Dendritic cell treated with granulocyte-macrophage colony-stimulating factor and Interleukin-4, amounts not matched to agents 40 ng/mL and 50 ng/mL, for 4 days (primary cell): ENCODE measurements at regions not wholly inside any gene's neighbourhood (a gene's known extent, or its start where the extent isn't known, plus 50 kb on each side); places are given as distances from the start of the nearest gene placed in this dataset.
"Not testable (repeated sequence)": the region's sequence is repeated elsewhere in the genome, so short reads cannot be mapped to it uniquely, and the experiment has no call there.

Experiments used
- H3K27ac Mint-ChIP-seq: one replicate; pipeline ENCODE4 v1.8.0; 2022; ENCODE audit warnings: mild to moderate bottlenecking, mixed read lengths
- H3K27me3 Mint-ChIP-seq: one replicate; pipeline ENCODE4 v1.8.0; 2022; ENCODE audit warnings: mild to moderate bottlenecking, mixed read lengths
- H3K36me3 Mint-ChIP-seq: one replicate; pipeline ENCODE4 v1.8.0; 2022; ENCODE audit warnings: low read depth, mixed read lengths
- H3K4me1 Mint-ChIP-seq: one replicate; pipeline ENCODE4 v1.8.0; 2022; ENCODE audit warnings: low read depth, mixed read lengths
- H3K4me3 Mint-ChIP-seq: one replicate; pipeline ENCODE4 v1.8.0; 2022; ENCODE audit warnings: mild to moderate bottlenecking, moderate library complexity, mixed read lengths
- H3K9me3 Mint-ChIP-seq: one replicate; pipeline ENCODE4 v1.8.0; 2022; ENCODE audit warnings: mixed read lengths
- intact Hi-C: fragments of 100-400 bp; cut with micrococcal nuclease; formaldehyde crosslinking; loops from one replicate; pipeline ENCODE4 v1.15.0; 2022

- no peaks in the 10 kb centered on the region for H3K27me3 Mint-ChIP-seq
- no peaks in the 10 kb centered on the region for H3K36me3 Mint-ChIP-seq
- H3K4me1 Mint-ChIP-seq = no peaks in the 10 kb centered on the region
- intact Hi-C loops = no loop called here
- H3K4me3 Mint-ChIP-seq = no peak overlapping the region
- no peaks in the 10 kb centered on the region for H3K9me3 Mint-ChIP-seq
- no peak overlapping the region for H3K27ac Mint-ChIP-seq
Measured at GRCh38 chr18:66931010-66931409, 327.1 kb upstream of the CDH19 start.

DNA sequence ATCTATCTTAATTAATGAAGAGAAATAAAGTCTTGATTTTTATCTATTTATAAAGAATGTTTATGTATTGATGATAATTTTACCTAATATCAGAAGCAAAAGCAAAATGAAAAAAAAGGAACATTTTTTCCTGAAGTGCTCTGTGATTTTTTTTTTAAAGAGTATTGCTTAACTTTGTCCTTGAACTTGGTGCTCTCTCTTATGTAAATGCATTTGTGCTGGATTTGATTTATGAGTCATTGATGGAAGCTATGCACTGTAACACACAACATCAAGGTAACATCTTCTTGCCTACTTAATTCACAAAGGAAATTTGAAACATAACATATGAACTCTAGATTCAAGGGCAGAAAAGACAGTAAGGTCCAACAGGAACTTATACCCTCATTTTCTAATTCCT is 312.9 kb upstream of the CDH19 start:
- Mint-ChIP-seq H3K36me3 (no peaks in the 10 kb centered on the region), H3K27ac (no peak overlapping the region), H3K9me3 (no peaks in the 10 kb centered on the region), H3K4me1 (no peaks in the 10 kb centered on the region), H3K4me3 (no peak overlapping the region), H3K27me3 (no peaks in the 10 kb centered on the region)
- intact Hi-C loops = no loop called here

- H3K4me1 Mint-ChIP-seq = no peaks in the 10 kb centered on the region
- H3K27me3 Mint-ChIP-seq = no peaks in the 10 kb centered on the region
- H3K36me3 Mint-ChIP-seq = no peaks in the 10 kb centered on the region
- no peaks in the 10 kb centered on the region for H3K9me3 Mint-ChIP-seq
- H3K4me3 Mint-ChIP-seq = no peak overlapping the region
- intact Hi-C loops = no loop called here
- H3K27ac Mint-ChIP-seq = no peak overlapping the region
Measured at GRCh38 chr18:66900837-66901236, 296.9 kb upstream of the CDH19 start.

DNA sequence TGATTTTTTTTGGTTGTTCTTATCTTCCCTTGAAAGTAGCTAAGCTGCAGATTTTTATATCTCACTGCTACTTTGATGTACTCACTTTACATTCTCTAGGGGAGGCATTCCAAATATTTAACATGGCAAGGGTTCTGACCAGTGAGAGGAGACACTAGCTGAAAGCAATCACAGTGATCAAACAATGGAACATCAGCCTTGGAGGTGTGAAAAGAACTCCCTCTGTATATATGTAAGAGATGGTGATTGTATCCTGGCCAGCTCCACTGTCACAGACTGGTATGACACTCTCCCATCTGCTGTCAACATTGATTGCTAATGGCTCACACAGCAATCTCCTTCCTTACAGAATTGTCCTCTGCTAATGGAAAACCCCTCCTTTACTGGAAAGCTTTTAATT is 291.7 kb upstream of the CDH19 start:
- Mint-ChIP-seq H3K27me3 (no peaks in the 10 kb centered on the region), H3K4me1 (no peaks in the 10 kb centered on the region), H3K4me3 (no peak overlapping the region), H3K27ac (no peak overlapping the region), H3K36me3 (no peaks in the 10 kb centered on the region), H3K9me3 (peaks cover 9% of the 10 kb centered on the region)
- intact Hi-C loops = no loop called here

DNA sequence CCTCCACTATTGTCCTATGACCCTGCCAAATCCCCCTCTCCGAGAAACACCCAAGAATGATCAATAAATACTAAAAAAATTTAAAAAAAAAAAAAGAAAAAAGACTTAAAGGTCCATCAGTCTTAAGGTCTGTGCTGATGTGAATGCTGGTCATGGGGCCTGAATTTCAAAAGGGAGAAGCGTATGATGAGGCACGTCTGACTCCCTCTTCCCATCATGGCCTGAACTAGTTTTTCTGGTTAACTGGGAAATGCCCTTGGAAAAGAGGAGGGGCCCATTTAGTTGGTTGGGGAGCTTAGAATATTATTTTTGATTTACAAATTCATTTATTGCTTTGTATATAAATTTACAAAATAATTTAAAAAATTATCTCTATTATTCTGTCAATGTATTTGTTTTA is 291.0 kb upstream of the CDH19 start:
- intact Hi-C loops = no loop called here
- H3K27ac Mint-ChIP-seq = no peak overlapping the region
- no peaks in the 10 kb centered on the region for H3K27me3 Mint-ChIP-seq
- no peak overlapping the region for H3K4me3 Mint-ChIP-seq
- peaks cover 9% of the 10 kb centered on the region for H3K9me3 Mint-ChIP-seq
- no peaks in the 10 kb centered on the region for H3K36me3 Mint-ChIP-seq
- H3K4me1 Mint-ChIP-seq = no peaks in the 10 kb centered on the region

DNA sequence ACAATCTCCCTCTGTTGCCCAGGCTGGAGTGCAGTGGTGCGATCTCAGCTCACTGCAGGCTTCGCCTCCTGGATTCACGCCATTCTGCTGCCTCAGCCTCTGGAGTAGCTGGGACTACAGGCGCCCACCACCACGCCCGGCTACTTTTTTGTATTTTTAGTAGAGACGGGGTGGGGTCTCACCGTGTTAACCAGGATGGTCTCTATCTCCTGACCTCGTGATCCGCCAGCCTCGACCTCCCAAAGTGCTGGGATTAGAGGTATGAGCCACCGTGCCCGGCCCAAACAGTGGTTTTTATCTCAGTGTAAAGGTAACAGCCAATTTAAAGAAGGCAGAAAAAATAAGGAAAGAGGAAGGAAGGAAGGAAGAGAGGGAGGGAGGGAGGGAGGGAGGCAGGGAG is 288.5 kb upstream of the CDH19 start:
- H3K27me3 Mint-ChIP-seq, intact Hi-C loops, H3K4me3 Mint-ChIP-seq, H3K27ac Mint-ChIP-seq, H3K36me3 Mint-ChIP-seq, H3K9me3 Mint-ChIP-seq, H3K4me1 Mint-ChIP-seq: not testable (repeated sequence)

DNA sequence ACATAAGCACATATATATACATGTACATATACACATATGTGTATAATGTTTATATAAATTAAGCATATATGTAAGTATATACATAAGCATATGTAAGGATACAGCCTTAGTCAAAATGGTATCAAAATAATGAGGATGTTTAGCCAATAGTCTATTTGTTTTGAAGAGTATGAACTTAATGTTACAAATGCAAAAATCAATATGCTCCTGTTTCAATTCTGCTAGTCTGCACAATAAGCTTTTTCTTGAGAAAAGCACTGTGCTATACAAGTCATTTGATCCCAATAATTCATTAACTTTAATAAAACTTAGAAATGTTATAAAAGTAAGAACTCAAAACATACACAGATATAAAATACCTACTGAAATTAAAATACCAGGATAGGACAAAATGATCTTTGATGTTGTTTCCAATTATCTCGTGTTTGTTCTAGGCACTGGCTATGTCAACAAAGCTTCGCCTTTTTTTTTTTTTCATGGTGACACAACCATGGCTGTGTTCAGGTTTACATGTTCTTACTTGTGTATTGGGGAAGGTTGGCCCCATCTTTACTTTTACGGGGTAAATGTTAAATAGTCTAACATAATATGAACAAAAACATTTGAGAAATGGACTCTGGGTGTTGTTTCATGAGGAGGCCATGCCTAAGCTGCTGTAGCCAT is 271.1 kb upstream of the CDH19 start:
- Mint-ChIP-seq H3K27ac (no peak overlapping the region), H3K9me3 (no peaks in the 10 kb centered on the region), H3K4me3 (no peak overlapping the region), H3K36me3 (no peaks in the 10 kb centered on the region), H3K27me3 (no peaks in the 10 kb centered on the region), H3K4me1 (no peaks in the 10 kb centered on the region)
- intact Hi-C loops = no loop called here

DNA sequence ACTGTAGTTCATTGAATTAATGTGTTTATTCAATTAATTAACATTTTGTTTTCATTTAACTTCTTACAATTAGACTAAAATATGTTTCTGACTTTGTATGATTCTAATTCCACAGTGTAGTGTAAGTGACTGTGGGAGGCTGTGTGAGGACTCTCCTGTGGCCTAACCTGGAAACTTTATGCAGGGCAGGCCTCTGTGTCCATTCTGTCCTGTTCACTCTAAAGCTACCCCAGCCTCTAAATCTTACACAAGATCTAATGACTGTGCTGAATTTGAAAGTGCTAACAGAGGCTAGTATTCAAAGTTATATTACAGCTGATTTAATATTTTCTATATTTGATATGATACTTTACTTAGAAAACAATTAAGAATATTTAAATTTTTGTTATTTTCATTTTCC is 270.5 kb upstream of the CDH19 start:
- Mint-ChIP-seq H3K27me3 (no peaks in the 10 kb centered on the region), H3K36me3 (no peaks in the 10 kb centered on the region), H3K4me3 (no peak overlapping the region), H3K4me1 (no peaks in the 10 kb centered on the region), H3K9me3 (no peaks in the 10 kb centered on the region), H3K27ac (no peak overlapping the region)
- intact Hi-C loops = no loop called here

DNA sequence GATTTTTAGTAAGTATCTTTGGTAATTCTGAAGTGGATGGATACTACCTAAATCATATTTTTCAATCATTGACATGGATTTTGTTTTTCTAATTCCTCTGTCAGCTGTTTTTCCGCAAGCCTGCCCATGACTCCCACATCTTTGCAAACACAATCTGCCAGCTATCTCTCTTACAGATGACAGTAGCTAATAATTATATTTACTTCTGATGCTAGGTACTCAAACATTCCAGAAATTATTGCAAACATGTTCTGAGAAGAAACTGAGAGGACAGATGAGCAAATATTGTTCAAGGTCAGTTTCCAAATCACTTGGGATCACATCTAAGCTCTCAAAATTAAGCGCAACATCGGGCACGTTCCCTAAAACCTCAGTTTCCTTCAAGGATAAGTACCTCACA is 270.0 kb upstream of the CDH19 start:
- no peaks in the 10 kb centered on the region for H3K36me3 Mint-ChIP-seq
- H3K27ac Mint-ChIP-seq = no peak overlapping the region
- no peaks in the 10 kb centered on the region for H3K27me3 Mint-ChIP-seq
- intact Hi-C loops = loop anchor here (2.0 kb wide), 1 partner anchor 313 kb away; no protein-coding TSS in a partner anchor
- H3K9me3 Mint-ChIP-seq = no peaks in the 10 kb centered on the region
- H3K4me1 Mint-ChIP-seq = no peaks in the 10 kb centered on the region
- H3K4me3 Mint-ChIP-seq = no peak overlapping the region

- intact Hi-C loops = loop anchor here (2.0 kb wide), 1 partner anchor 311 kb away; no protein-coding TSS in a partner anchor
- H3K36me3 Mint-ChIP-seq = no peaks in the 10 kb centered on the region
- no peaks in the 10 kb centered on the region for H3K9me3 Mint-ChIP-seq
- H3K4me3 Mint-ChIP-seq = no peak overlapping the region
- H3K4me1 Mint-ChIP-seq = no peaks in the 10 kb centered on the region
- H3K27me3 Mint-ChIP-seq = no peaks in the 10 kb centered on the region
- no peak overlapping the region for H3K27ac Mint-ChIP-seq
Measured at GRCh38 chr18:66872277-66872676, 268.4 kb upstream of the CDH19 start.

GRCh38 chr18:66867653-66868052 is 263.8 kb upstream of the CDH19 start:
- Mint-ChIP-seq H3K4me1 (no peaks in the 10 kb centered on the region), H3K36me3 (no peaks in the 10 kb centered on the region), H3K4me3 (no peak overlapping the region), H3K27me3 (no peaks in the 10 kb centered on the region), H3K27ac (no peak overlapping the region), H3K9me3 (no peaks in the 10 kb centered on the region)
- intact Hi-C loops = no loop called here

- H3K36me3 Mint-ChIP-seq, H3K27me3 Mint-ChIP-seq, H3K27ac Mint-ChIP-seq, intact Hi-C loops, H3K4me1 Mint-ChIP-seq, H3K4me3 Mint-ChIP-seq, H3K9me3 Mint-ChIP-seq: not testable (repeated sequence)
Measured at GRCh38 chr18:66866427-66866940, 262.6 kb upstream of the CDH19 start.

DNA sequence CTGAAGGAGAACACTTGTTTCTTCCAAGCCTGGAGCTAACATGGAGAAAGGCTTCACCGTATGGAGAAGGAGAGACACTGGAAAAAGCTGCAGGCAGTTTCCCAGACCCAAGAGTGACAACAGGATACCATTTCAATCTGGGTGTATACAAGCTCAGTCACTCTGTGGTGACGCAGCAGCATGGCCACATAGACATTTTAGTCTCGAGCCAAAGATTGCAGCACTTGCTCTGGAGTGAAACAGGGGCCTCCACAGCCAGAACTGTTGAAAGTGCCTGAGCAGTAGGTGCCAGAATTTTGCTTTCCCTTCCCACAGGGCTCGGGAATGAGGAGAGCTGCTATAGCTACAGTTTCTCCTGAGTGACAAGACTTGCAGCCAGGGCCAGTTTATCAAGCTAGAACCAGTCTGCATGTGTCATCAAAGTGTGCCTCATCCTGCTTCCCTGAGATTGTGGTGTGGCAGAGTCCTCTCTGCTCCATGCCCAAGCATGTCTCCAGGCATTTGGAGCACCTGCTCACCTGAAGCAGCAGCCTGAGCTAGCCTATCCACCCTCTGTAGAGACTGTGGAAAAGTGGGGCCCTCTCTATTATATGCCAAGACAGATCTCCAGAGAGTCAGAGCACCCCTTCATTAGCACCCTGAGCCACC is 234.6 kb upstream of the CDH19 start:
- no peak overlapping the region for H3K4me3 Mint-ChIP-seq
- H3K9me3 Mint-ChIP-seq = no peaks in the 10 kb centered on the region
- intact Hi-C loops = no loop called here
- no peak overlapping the region for H3K27ac Mint-ChIP-seq
- H3K36me3 Mint-ChIP-seq = no peaks in the 10 kb centered on the region
- H3K4me1 Mint-ChIP-seq = no peaks in the 10 kb centered on the region
- no peaks in the 10 kb centered on the region for H3K27me3 Mint-ChIP-seq

- no peaks in the 10 kb centered on the region for H3K4me1 Mint-ChIP-seq
- H3K4me3 Mint-ChIP-seq = no peak overlapping the region
- no peaks in the 10 kb centered on the region for H3K9me3 Mint-ChIP-seq
- no peaks in the 10 kb centered on the region for H3K36me3 Mint-ChIP-seq
- no peaks in the 10 kb centered on the region for H3K27me3 Mint-ChIP-seq
- intact Hi-C loops = no loop called here
- H3K27ac Mint-ChIP-seq = no peak overlapping the region
Measured at GRCh38 chr18:66833646-66834045, 229.8 kb upstream of the CDH19 start.

- H3K4me1 Mint-ChIP-seq = no peaks in the 10 kb centered on the region
- no peaks in the 10 kb centered on the region for H3K9me3 Mint-ChIP-seq
- no peak overlapping the region for H3K4me3 Mint-ChIP-seq
- intact Hi-C loops = no loop called here
- H3K27ac Mint-ChIP-seq = no peak overlapping the region
- no peaks in the 10 kb centered on the region for H3K27me3 Mint-ChIP-seq
- H3K36me3 Mint-ChIP-seq = no peaks in the 10 kb centered on the region
Measured at GRCh38 chr18:66826211-66826610, 222.3 kb upstream of the CDH19 start.
